ENCODE measurements at regions not wholly inside any gene's neighbourhood (a gene's known extent, or its start where the extent isn't known, plus 50 kb on each side); places are given as distances from the start of the nearest gene placed in this dataset.

DNA sequence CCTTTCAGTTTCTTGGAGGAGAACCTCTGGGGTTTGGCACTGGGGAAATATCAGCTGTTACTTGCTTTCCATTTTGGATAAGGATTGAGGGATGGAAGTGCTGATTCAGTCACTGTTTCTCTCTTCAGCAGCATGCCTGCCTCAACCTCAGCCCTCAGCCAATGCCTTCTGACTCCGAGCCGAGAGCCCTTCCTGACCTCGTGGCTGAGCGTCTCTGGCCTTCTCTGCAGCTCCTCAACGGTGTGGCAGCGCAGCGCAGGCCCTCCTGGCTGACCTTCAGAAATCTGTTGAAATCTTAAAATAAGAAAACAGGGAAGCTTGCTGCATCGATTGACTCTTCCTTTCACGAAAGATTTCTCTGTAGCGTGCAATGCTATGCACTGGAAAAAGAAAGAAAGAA lies 434.3 kb upstream of the FAT1 start:
- ChIA-PET CTCF (ENCODE audit: partially characterized antibody) (no interaction called here), POLR2A (ENCODE audit: partially characterized antibody) (interaction anchor here (0.7 kb wide), 1 partner anchor 232 kb away, joined by 3 read pairs; no protein-coding TSS in a partner anchor)
- FAIRE-seq, result no peak

More for the DNA sequence above, 434.3 kb upstream of the FAT1 start:
- Histone ChIP-seq H3K14ac (ENCODE audit: insufficient read length) (no peak overlapping the region), H4K5ac (ENCODE audit: insufficient read length, low read depth, low read length) (no peak overlapping the region), H3K27ac (ENCODE audit: low read depth, low read length) (no peak overlapping the region), H3K27me3 (replicated peaks in 1 of 4; ENCODE audit: control insufficient read depth in 3 of 4, extremely low read depth in 1 of 4, insufficient read depth in 3 of 4, low read length in 3 of 4) (no peaks in the 10 kb centered on the region), H4K91ac (replicated peaks; ENCODE audit: insufficient read length, low read length) (no peak overlapping the region), H3K56ac (replicated peaks; ENCODE audit: insufficient read length, low read depth, low read length) (no peak overlapping the region), H4K20me1 (replicated peaks in 1 of 2; ENCODE audit: control insufficient read depth in 1 of 2, insufficient read depth in 2 of 2, low read length in 2 of 2) (no peaks in the 10 kb centered on the region), H3K36me3 (ENCODE audit: control insufficient read depth in 2 of 4, insufficient read depth in 4 of 4, low read length in 3 of 4) (no peaks in the 10 kb centered on the region), H2BK15ac (ENCODE audit: low read length) (no peak overlapping the region), H2BK12ac (ENCODE audit: low read depth, low read length) (no peak overlapping the region), H2BK20ac (ENCODE audit: low read length) (no peak overlapping the region), H3K4me3 (ENCODE audit: extremely low read depth in 1 of 4, insufficient read depth in 2 of 4, low read depth in 3 of 4, low read length in 4 of 4) (no peak overlapping the region), H3K9me3 (ENCODE audit: insufficient read depth in 2 of 2, low read depth in 1 of 2, low read length in 1 of 2) (no peaks in the 10 kb centered on the region; a peak in 1 of 4 replicates), H2AK5ac (ENCODE audit: low read depth, low read length) (no peak overlapping the region), H2AFZ (ENCODE audit: low read length) (no peak overlapping the region; the same call in 1 of the 2 replicates), H3K79me1 (ENCODE audit: low read depth, low read length) (no peaks in the 10 kb centered on the region), H2BK5ac (ENCODE audit: low read depth, low read length) (no peak overlapping the region), H3K4me2 (ENCODE audit: insufficient read depth in 1 of 2, low read depth in 2 of 2, low read length in 2 of 2) (no peak overlapping the region), H2BK120ac (replicated peaks; ENCODE audit: low read depth, low read length) (no peak overlapping the region), H3K79me2 (ENCODE audit: control insufficient read depth in 1 of 2, insufficient read depth in 2 of 2, low read length in 2 of 2) (no peaks in the 10 kb centered on the region), H3K9ac (replicated peaks in 1 of 4; ENCODE audit: extremely low read depth in 1 of 4, low read depth in 3 of 4, low read length in 3 of 4) (no peak overlapping the region), H3K18ac (ENCODE audit: extremely low read depth, low read length) (no peak overlapping the region), H3K4ac (replicated peaks; ENCODE audit: insufficient read length, low read depth, low read length) (no peak overlapping the region), H4K8ac (ENCODE audit: extremely low read depth, insufficient read depth, low read length) (no peak overlapping the region), H3K23ac (ENCODE audit: insufficient read length) (no peak overlapping the region), H3K23me2 (ENCODE audit: low read depth, low read length) (peaks cover 3% of the 10 kb centered on the region; the same call in 1 of the 2 replicates), H3K4me1 (replicated peaks in 1 of 4; ENCODE audit: control insufficient read depth in 3 of 4, insufficient read depth in 4 of 4, low read length in 3 of 4) (no peaks in the 10 kb centered on the region)
- no peak for DNase-seq (ENCODE audit: low read depth in 1 of 2, low spot score in 2 of 2)
- TF ChIP-seq RFX5 (IDR thresholded peaks at IDR 0.05; ENCODE audit: borderline replicate concordance, low read depth, low read length) (no peak), CREB1 (IDR thresholded peaks at IDR 0.05) (no peak), SUZ12 (IDR thresholded peaks at IDR 0.05; ENCODE audit: low read length) (no peak)
- TF ChIP-seq, protein P1, sequence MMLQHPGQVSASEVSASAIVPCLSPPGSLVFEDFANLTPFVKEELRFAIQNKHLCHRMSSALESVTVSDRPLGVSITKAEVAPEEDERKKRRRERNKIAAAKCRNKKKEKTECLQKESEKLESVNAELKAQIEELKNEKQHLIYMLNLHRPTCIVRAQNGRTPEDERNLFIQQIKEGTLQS (IDR thresholded peaks at IDR 0.05; ENCODE audit: insufficient read depth, low read depth, low read length), result no peak
- 97% methylated on average over 10 of the region's 10 CpGs; no CpG with 5 or more reads in 1 of the 2 experiments for WGBS, 2 experiments (ENCODE audit: extremely low coverage in 1 of 2, insufficient coverage in 1 of 2, insufficient read length in 1 of 2, insufficient replicate concordance in 2 of 2, low coverage in 1 of 2, low lambda C conversion rate in 2 of 2, missing lambda C conversion rate in 1 of 2)

Measured in H1 (cell line).